HCT116 (cell line): ENCODE measurements at regions not wholly inside any gene's neighbourhood (a gene's known extent, or its start where the extent isn't known, plus 50 kb on each side); places are given as distances from the start of the nearest gene placed in this dataset.
A peak's percentile ranks its signal among the peaks of the same experiment; 100 is the strongest.

Source experiments
- ATAC-seq: fragments of 200-7000 bp; cut with Tn5 transposase; 2 replicates; pipeline ENCODE4 v1.9.1; 2020; ENCODE audit warnings: mild to moderate bottlenecking, moderate library complexity
- BruUV-seq: library from RNA; stranded (reverse); fragments of 400-500 nt; replicated peaks from 2 replicates; lab custom pipeline; 2021; lab: Mats Ljungman, UMichigan
- CTCF ChIA-PET: fragments of 300-600 bp; sonication (Branson Sonifier 250); formaldehyde crosslinking; loops from one replicate; lab custom pipeline; 2021; ENCODE audit warnings: antibody characterized with exemption; lab: Charles Lee
- POLR2A ChIA-PET: fragments of 300-600, 350-600 bp; sonication (Branson Sonifier 250); formaldehyde crosslinking; loops from one replicate; lab custom pipeline; 2021; ENCODE audit warnings: antibody characterized with exemption; lab: Charles Lee
- RAD21 ChIA-PET, 2 experiments: fragments of 300-600 bp; sonication (Branson Sonifier 250); formaldehyde crosslinking; loops; one replicate each; lab custom pipeline; 2023; ENCODE audit warnings: low total read pairs in 2 of 2; ENCODE audit not compliant: uncharacterized antibody in 2 of 2, unreplicated experiment in 2 of 2, low non-redundant PET in 1 of 2; lab: Charles Lee
- DNase-seq: peaks from one replicate; pipeline ENCODE4 v3.0.0-alpha.2; 2010; ENCODE audit warnings: low read depth, low spot score
- H2AFZ ChIP-seq: fragments of 200-600 bp; shearing (Covaris generic), sonication (generic); 2 replicates; pipeline ENCODE4 v1.6.1; 2017; ENCODE audit warnings: low read depth, mixed run types, mixed read lengths, antibody characterized with exemption, low read length; ENCODE audit not compliant: poor library complexity, severe bottlenecking
- H3K27ac ChIP-seq: 2 replicates; pipeline ENCODE4 v1.5.1; 2012; ENCODE audit warnings: low read depth, low read length
- H3K27me3 ChIP-seq: fragments of 200-600 bp; sonication (generic); 2 replicates; pipeline ENCODE4 v1.6.1; 2016; ENCODE audit warnings: mixed run types, low read length, mixed read lengths; ENCODE audit not compliant: insufficient read depth
- H3K36me3 ChIP-seq, 2 experiments: fragments of 200-500 bp in 1 of 2; fragments of 200-600 bp in 1 of 2; sonication (Bioruptor generic) in 1 of 2; sonication (generic) in 1 of 2; 2 replicates each; pipeline versions ENCODE4 v1.5.1 to v1.6.1; 2014 to 2016; ENCODE audit warnings: low read length in 2 of 2, inconsistent platforms in 1 of 2, mixed read lengths in 1 of 2, mixed run types in 1 of 2; ENCODE audit not compliant: insufficient read depth in 2 of 2, control insufficient read depth in 1 of 2
- H3K4me1 ChIP-seq, 2 experiments: fragments of 200-600 bp in 1 of 2; sonication (generic) in 1 of 2; 2 replicates each; pipeline versions ENCODE4 v1.5.1 to v1.6.1; 2012 to 2017; ENCODE audit warnings: low read length in 2 of 2, inconsistent platforms in 1 of 2, mild to moderate bottlenecking in 1 of 2, mixed read lengths in 1 of 2, mixed run types in 1 of 2, moderate library complexity in 1 of 2; ENCODE audit not compliant: insufficient read depth in 2 of 2, control insufficient read depth in 1 of 2
- H3K4me2 ChIP-seq: fragments of 200-600 bp; sonication (generic); 2 replicates; pipeline ENCODE4 v1.6.1; 2017; ENCODE audit warnings: mixed run types, low read length, mixed read lengths
- H3K4me3 ChIP-seq, 2 experiments: fragments of 200-600 bp in 1 of 2; sonication (generic) in 1 of 2; replicated peaks in 1 of 2; 2 replicates each; pipeline ENCODE4 v1.5.1; 2011 to 2016; ENCODE audit warnings: low read length in 2 of 2, control low read depth in 1 of 2, low read depth in 1 of 2, mild to moderate bottlenecking in 1 of 2, mixed read lengths in 1 of 2, mixed run types in 1 of 2
- H3K79me2 ChIP-seq: fragments of 200-600 bp; sonication (generic); 2 replicates; pipeline ENCODE4 v1.6.1; 2017; ENCODE audit warnings: mild to moderate bottlenecking, mixed run types, low read length, moderate library complexity, mixed read lengths; ENCODE audit not compliant: insufficient read depth
- H3K9ac ChIP-seq: fragments of 200-600 bp; sonication (generic); 2 replicates; pipeline ENCODE4 v1.6.1; 2016; ENCODE audit warnings: low read length, mixed read lengths
- H3K9me2 ChIP-seq: fragments of 200-600 bp; sonication (generic), shearing (Covaris generic); 2 replicates; pipeline ENCODE4 v1.6.1; 2017; ENCODE audit warnings: mixed run types, mild to moderate bottlenecking, moderate library complexity; ENCODE audit not compliant: insufficient read depth
- H3K9me3 ChIP-seq, 2 experiments: fragments of 200-500 bp in 1 of 2; fragments of 200-600 bp in 1 of 2; sonication (Bioruptor generic) in 1 of 2; sonication (generic) in 1 of 2; 2 replicates each; pipeline ENCODE4 v1.6.1; 2014 to 2017; ENCODE audit warnings: low read length in 2 of 2, mixed read lengths in 2 of 2, inconsistent platforms in 1 of 2, low read depth in 1 of 2, mild to moderate bottlenecking in 1 of 2, mixed run types in 1 of 2, moderate library complexity in 1 of 2; ENCODE audit not compliant: control insufficient read depth in 1 of 2, insufficient read depth in 1 of 2
- H4K20me1 ChIP-seq: fragments of 200-600 bp; sonication (generic), shearing (Covaris generic); 2 replicates; pipeline ENCODE4 v1.6.1; 2017; ENCODE audit warnings: mixed run types, mild to moderate bottlenecking, moderate library complexity; ENCODE audit not compliant: insufficient read depth
- CBX3 ChIP-seq: IDR thresholded peaks from 2 replicates; pipeline ENCODE4 v1.6.1; 2012; ENCODE audit warnings: low read depth
- CTCF ChIP-seq, 3 experiments: fragments of 200-600 bp in 1 of 3; sonication (generic) in 1 of 3; IDR thresholded peaks in 2 of 3; conservative IDR thresholded peaks in 1 of 3; 2 replicates each; pipeline ENCODE4 v1.5.1; 2012 to 2017; ENCODE audit warnings: low read depth in 2 of 3, low read length in 2 of 3, antibody characterized with exemption in 1 of 3, borderline replicate concordance in 1 of 3, control low read depth in 1 of 3, mild to moderate bottlenecking in 1 of 3, mixed read lengths in 1 of 3, mixed run types in 1 of 3, moderate library complexity in 1 of 3; ENCODE audit not compliant: insufficient read depth in 1 of 3
- JUND ChIP-seq: IDR thresholded peaks from 2 replicates; pipeline ENCODE4 v1.6.1; 2012
- MAX ChIP-seq: IDR thresholded peaks from 2 replicates; pipeline ENCODE4 v1.6.1; 2012
- POLR2A ChIP-seq: IDR thresholded peaks from 2 replicates; pipeline ENCODE4 v1.7.0; 2011; ENCODE audit warnings: borderline replicate concordance; ENCODE audit not compliant: insufficient read depth, insufficient read length; ENCODE audit errors: extremely low read depth
- RAD21 ChIP-seq: IDR thresholded peaks from 2 replicates; pipeline ENCODE4 v1.6.1; 2012; ENCODE audit warnings: low read depth, mild to moderate bottlenecking
- SP1 ChIP-seq: IDR thresholded peaks from 2 replicates; pipeline ENCODE4 v1.6.1; 2012; ENCODE audit warnings: low read depth
- TCF7L2 ChIP-seq: IDR thresholded peaks from 2 replicates; pipeline ENCODE4 v1.7.0; 2011; ENCODE audit warnings: borderline replicate concordance, inconsistent platforms; ENCODE audit not compliant: insufficient read depth, insufficient read length; ENCODE audit errors: extremely low read depth
- intact Hi-C: fragments of 100-400 bp; cut with micrococcal nuclease; formaldehyde crosslinking; loops from 2 replicates; pipeline ENCODE4 v1.10.0; 2022

- ChIA-PET POLR2A (no interaction called here), CTCF (no interaction called here), RAD21 (no interaction called here)
- intact Hi-C loops, result no loop called here
- H2AFZ ChIP-seq, result no peak overlapping the region
- H3K36me3 ChIP-seq, result no peaks in the 10 kb centered on the region
- H4K20me1 ChIP-seq, result no peaks in the 10 kb centered on the region
- H3K4me3 ChIP-seq, result no peak overlapping the region
- no peak overlapping the region for H3K27ac ChIP-seq
- no peaks in the 10 kb centered on the region for H3K9me2 ChIP-seq
- DNase-seq (no peak), ATAC-seq (no peak)
- TF ChIP-seq MAX, result no peak
- no peak for TF ChIP-seq RAD21
- TF ChIP-seq SP1, result no peak
- no peak for TF ChIP-seq TCF7L2
- TF ChIP-seq JUND, result no peak
- H3K9me3 ChIP-seq, result no peaks in the 10 kb centered on the region
- H3K79me2 ChIP-seq, result no peaks in the 10 kb centered on the region
- no peak overlapping the region for H3K9ac ChIP-seq
- no peak overlapping the region for H3K4me2 ChIP-seq
- no peaks in the 10 kb centered on the region for H3K27me3 ChIP-seq
- no peaks in the 10 kb centered on the region for H3K4me1 ChIP-seq
- no TSS peak for BruUV-seq
These were observed 89.6 kb downstream of the UBIAD1 start for GRCh38 chr1:11362547-11363021.

GRCh38 chr1:11364170-11364569 is 91.2 kb downstream of the UBIAD1 start:
- intact Hi-C loops, result loop anchor here (2.0 kb wide), 1 partner anchor 27 kb away; no protein-coding TSS in a partner anchor
- DNase-seq (peak; percentile 19), ATAC-seq (peak; percentile 88)
- Histone ChIP-seq H3K9me2 (no peaks in the 10 kb centered on the region), H3K4me1 (no peaks in the 10 kb centered on the region), H3K9ac (no peak overlapping the region), H3K79me2 (no peaks in the 10 kb centered on the region), H3K4me2 (no peak overlapping the region), H2AFZ (no peak overlapping the region), H3K27ac (no peak overlapping the region), H3K36me3 (no peaks in the 10 kb centered on the region), H3K4me3 (no peak overlapping the region), H3K27me3 (no peaks in the 10 kb centered on the region), H3K9me3 (no peaks in the 10 kb centered on the region), H4K20me1 (no peaks in the 10 kb centered on the region)
- RAD21 ChIA-PET, result interaction anchor here in 1 of 2 experiments (1.0 kb wide), 1 partner anchor 24 kb away, joined by 5 read pairs; no protein-coding TSS in a partner anchor
- BruUV-seq, result no TSS peak
- POLR2A ChIA-PET, result no interaction called here
- CTCF ChIA-PET, result interaction anchor here (0.6 to 1.6 kb wide), 13 partner anchors 8 to 327 kb away, joined by 3 to 14 read pairs (median 5); partner anchors contain the start of gene UBIAD1
- TF ChIP-seq RAD21 (peak; percentile 74), MAX (peak; percentile 70; the same call in 1 of the 2 replicates), CTCF (IDR thresholded peaks at IDR 0.05 in 2 of 3, conservative IDR thresholded peaks at IDR 0.05 in 1 of 3; ENCODE audit: borderline replicate concordance in 1 of 3, insufficient read depth in 1 of 3, low read depth in 2 of 3, low read length in 2 of 3) (peak; percentile 59 to 67 (median 61)), CBX3 (peak; percentile 51), POLR2A (no peak)
